ENCODE measurements at regions not wholly inside any gene's neighbourhood (a gene's known extent, or its start where the extent isn't known, plus 50 kb on each side); places are given as distances from the start of the nearest gene placed in this dataset.

DNA sequence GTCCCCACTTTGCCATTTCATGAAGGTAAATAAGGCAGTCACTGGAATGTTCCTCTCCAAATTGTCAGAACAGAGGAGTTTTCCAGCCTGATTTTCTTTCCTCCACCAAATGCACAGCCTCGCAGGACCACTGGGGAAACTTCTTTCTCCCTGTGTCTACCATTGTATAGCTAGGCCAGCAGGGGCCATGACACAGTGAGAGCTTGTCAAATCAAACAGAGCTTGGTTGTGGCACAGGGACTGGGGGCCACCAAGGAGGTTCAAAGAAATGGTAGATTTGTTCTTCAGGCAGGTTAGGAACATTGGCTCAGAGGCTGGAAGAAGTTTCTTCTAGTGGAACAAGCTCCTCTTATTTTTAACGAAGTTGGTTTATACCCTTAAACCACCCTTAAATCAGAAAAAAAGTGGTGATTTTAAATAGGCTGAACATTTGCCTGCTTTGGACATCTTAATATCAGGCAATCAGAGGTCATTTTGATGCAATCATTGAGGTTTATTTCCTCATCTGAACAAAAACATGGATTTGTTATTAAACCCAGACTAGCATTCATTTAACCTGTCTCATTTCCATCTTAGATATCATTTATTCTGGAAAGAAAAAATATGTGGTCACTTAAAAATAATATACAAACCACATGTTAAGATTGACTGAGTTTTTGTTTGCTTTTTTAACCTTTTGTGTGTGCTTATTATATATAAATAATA is 105.6 kb downstream of the GTPBP8 start:
- no peak for DNase-seq

- DNase-seq: no peak
These were observed 107.2 kb downstream of the GTPBP8 start for GRCh38 chr3:113097960-113098447.

GRCh38 chr3:113100063-113100462 is 109.3 kb downstream of the GTPBP8 start:
- no peak for DNase-seq

DNA sequence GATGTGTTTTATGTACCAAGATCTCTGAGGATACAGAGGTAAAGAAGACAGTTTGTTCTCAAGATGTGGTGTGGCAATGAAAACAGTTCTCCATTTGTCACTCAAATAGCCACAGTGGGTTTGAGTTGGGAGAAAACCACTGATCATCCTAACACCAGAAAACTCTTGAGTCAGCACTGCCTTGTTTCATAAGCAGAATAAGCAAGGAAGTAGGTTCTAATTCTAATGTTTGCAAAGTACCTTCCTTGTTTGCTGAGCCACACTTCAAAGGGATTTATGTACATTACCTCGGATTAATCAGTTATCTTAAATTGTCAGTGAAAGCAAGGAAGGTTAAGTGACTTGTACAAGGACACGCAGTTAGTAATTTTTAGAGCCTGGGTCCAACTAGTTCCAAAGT is 107.8 kb upstream of the BOC start:
- no peak for DNase-seq

- DNase-seq: no peak
These were observed 106.8 kb upstream of the BOC start for GRCh38 chr3:113104357-113105092.

- DNase-seq: peak in 1 of 2 donors; percentile 32
These were observed 106.3 kb upstream of the BOC start for GRCh38 chr3:113105093-113105449.

- DNase-seq: no peak
These were observed 105.2 kb upstream of the BOC start for GRCh38 chr3:113105966-113106660.

DNA sequence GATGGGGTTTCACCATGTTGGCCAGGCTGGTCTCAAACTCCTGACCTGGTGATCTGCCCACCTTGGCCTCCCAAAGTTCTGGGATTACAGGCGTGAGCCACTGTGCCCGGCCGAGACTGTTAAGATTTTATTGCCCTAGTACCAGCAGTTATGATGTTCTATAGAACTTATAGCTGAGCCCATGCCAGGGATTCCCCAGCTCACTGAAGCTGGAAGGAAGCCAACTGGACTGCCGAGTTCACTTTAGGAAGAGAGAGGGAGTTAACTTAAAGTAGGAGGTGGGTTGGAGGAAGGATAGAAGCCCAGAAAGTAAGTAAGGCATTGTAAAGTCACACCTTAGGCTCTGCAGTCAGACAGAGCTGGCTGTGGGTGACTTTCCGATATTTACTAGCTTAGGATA is 101.1 kb upstream of the BOC start:
- no peak for DNase-seq

GRCh38 chr3:113111011-113111707 is 100.2 kb upstream of the BOC start:
- no peak for DNase-seq

DNA sequence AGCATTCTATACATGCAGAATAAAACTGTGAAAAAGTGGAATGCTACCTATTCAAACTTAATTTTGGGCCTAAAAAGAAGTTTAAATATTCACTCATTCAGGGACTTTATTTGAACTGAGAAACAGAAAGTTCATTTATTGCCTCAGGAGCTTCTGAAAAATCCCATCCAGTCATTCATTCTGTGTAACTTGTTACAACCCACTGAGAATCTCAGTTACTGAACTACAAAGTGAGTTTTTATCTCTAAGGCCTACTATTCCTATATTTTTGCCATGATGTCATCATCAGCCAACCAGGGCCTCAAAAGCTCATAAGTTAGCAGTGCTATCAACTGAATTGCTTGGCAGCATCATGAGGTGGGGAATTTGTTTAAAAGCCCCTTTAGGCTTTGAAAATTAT is 98.0 kb upstream of the BOC start:
- DNase-seq: no peak

DNA sequence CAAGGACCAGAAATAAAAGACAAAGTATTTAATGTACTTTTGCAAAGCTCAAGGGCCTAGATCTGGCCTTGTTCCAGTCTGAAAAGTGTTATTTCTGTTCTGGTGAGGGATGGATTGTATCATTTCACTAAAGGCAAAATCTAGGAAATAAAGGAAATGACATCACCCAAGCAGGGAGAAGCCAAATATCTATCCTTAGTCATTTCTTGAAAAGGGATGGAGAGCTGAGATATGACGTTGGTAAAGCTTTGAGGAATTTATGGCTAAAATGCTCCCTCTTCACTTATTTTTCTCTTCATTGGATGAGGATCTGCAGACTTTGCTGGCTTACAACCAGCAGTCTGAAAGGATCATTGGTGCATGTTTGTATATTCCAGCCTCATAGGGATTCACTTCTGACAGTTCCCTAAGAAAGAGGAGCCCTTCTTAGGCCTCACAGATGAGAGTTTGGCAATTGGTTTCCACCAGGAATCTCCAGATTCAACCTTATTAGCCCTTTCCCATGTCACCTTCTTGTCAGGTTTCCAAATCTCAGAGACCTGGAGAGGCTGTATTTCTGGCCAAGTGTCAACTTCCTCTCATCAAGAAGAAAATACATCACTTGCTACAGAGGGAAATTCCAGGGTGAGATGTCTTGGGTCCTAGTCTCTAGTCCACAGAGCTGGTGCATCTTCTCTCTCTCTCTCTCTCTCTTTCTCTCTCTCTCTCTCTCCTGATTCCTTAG is 93.7 kb upstream of the BOC start:
- DNase-seq: no peak

DNA sequence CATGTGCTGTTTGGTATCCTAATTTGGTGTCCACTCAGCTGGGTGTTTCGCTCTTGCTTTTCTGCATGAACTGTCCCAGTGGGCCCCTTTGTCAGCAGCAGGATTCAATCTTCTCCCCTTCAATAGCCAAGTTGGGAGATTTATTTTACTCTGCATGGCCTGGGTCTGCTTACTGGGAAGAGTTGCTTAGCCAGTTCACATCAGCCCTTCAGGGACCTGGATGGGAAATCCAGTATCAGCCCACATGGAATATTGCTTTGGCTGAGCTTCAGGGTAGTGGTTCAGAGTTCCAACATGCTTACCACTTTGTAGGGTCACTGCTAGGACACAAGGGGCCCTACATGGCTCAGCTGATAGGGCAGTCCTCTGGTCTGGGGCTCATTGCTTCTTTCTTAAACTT is 93.0 kb upstream of the BOC start:
- no peak for DNase-seq

- DNase-seq: no peak
These were observed 87.0 kb upstream of the BOC start for GRCh38 chr3:113124256-113124830.

DNA sequence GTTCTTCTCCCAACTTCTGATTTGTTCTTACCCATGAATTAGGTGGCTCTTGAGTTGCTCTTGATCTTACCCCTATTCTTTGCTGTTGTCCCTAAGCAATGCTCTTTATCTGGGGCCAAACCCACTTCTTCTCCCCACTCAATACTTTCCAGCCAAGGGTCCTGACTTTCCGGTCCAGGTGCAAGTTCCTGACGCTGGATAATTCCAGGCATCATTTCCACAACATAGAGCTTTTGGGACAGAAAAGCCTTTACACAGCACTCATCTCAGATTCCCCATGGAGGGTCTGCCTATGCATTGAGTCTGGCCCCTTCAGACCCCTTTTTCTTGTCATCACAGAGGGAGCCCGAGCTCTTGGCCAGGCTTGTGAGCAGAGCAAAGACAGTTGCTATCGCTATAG is 85.4 kb upstream of the BOC start:
- no peak for DNase-seq

DNA sequence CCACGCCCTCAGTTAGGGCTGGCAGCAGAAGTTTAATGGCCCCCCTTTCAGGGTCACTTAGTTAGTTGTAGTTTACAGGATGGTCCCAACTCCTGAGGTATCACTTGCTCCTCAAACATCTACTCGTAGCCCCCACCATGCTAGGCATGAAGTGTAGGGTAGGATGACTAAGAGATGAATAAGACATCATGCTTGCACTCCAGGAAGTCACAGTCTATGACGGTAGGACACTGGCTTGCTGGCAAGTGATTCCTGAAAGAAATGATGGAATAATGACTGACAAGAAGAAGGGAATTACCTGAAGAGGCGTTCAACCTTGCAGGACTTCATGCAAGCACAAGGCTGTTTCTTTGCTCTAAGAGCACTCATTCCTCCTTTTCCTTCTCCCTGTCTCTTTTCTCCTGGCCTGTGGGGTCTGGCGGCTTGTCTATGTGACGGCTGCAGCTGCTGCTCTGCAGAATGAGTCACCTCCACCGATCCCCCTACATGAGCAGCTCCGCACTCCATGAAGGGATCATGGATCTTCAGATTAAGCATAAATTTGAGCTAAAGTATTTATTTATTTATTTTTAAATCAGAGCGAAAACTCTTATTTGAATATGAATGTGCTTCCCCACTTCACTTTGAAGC is 82.9 kb upstream of the BOC start:
- no peak for DNase-seq

DNA sequence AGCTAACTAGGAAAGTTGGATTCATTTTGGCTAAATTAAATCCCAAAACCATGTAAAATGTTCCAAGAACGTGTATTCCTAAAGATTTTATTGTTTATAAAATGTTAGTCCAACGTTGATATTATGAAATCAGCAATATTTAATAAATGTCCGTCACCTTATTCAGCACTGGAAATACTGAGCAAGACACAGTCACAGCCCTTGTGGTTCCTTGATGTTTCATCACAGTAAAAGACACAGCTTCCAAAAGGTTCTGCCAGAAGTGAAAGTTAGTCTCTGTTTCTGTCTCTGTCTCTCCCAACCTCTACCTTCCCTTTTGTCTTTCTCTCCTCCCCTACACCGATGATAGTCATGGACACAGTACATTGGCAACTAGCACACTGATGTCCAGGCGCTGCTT is 82.2 kb upstream of the BOC start:
- no peak for DNase-seq

- DNase-seq: no peak
These were observed 78.8 kb upstream of the BOC start for GRCh38 chr3:113132571-113132996.

- no peak for DNase-seq
These were observed 78.2 kb upstream of the BOC start for GRCh38 chr3:113133140-113133539.

- DNase-seq: no peak
These were observed 75.3 kb upstream of the BOC start for GRCh38 chr3:113136071-113136470.

- DNase-seq: no peak
These were observed 74.8 kb upstream of the BOC start for GRCh38 chr3:113136544-113136943.

DNA sequence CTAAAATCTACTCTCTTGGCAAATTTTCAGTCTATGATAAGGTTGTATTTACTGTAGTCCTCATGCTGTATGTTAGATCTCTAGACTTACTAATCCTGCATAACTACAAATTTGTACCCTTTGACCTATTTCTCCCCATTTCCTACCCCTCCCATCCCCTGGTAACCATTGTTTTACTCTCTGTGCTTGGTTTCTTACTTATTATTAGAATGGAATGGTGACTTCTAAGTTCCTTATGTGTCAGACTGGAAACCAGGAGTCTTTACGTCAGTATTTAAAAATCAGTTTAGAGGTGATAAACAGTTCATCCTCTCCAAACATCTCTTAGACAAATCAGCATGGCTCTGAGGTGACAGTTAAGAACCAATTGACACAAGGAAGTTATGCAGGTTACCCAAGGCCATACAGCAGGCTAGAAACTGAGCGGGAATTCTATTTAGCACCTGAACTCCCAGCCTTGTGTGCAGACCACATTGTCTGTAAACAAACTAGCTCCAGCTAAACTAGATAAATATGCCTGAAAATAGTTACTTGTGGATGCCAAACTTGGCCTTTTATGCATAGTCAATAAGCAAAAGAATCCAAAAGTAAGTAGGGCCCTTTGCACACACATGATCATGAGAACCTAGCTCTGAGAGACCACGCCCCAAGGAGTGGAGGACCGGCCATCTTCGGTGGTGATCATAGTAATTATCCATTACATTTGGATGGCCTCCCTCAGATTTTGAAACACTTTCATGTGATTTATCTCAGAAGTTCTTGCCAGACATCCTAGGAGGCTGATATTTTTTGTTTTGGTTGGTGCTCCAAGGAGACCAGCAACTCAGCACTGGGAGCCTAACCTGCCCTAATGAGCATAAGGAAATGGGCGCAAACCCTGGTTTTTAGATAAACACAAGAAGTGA is 72.3 kb upstream of the BOC start:
- no peak for DNase-seq
